GM12891 (cell line): ENCODE measurements at regions not wholly inside any gene's neighbourhood (a gene's known extent, or its start where the extent isn't known, plus 50 kb on each side); places are given as distances from the start of the nearest gene placed in this dataset.

ENCODE experiments used
- PAX5 ChIP-seq: IDR thresholded peaks from 2 replicates; pipeline ENCODE4 v1.6.1; 2011; ENCODE audit warnings: low read length, moderate library complexity, mild to moderate bottlenecking; ENCODE audit not compliant: insufficient read depth, severe bottlenecking
- POLR2A ChIP-seq: IDR thresholded peaks from 2 replicates; pipeline ENCODE4 v1.6.1; 2011; ENCODE audit warnings: low read depth, low read length, control low read depth
- POLR2AphosphoS5 ChIP-seq: IDR thresholded peaks from 2 replicates; pipeline ENCODE4 v1.6.1; 2011; ENCODE audit warnings: low read depth, low read length, control low read depth
- POU2F2 ChIP-seq: IDR thresholded peaks from 2 replicates; pipeline ENCODE4 v1.6.1; 2011; ENCODE audit warnings: low read depth, mild to moderate bottlenecking, control low read depth, low read length, moderate library complexity
- SPI1 ChIP-seq: IDR thresholded peaks from 2 replicates; pipeline ENCODE4 v1.6.1; 2011; ENCODE audit warnings: low read depth, low read length, control low read depth
- TAF1 ChIP-seq: IDR thresholded peaks from 2 replicates; pipeline ENCODE4 v1.6.1; 2011; ENCODE audit warnings: low read depth, low read length, control low read depth

DNA sequence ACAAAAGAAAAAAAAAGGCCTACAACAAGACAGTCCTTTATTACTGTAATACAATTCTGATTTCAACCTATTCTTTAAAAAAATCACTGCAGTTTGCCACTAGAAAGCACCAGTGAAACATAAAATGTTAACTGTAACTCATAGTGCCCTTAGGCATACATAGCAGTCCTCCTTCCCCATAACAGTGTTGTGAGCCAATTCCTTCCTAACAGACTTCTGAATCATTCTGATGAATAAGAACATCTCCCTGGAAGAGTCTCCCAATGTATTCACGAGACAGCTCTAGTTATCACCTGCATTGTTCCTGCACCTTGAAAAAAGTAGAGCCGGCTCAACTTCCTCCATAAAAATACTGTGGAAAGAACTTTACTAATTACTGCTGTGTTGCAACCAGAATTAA lies 213.6 kb upstream of the FSCB start:
- TF ChIP-seq POLR2A (no peak), TAF1 (no peak), POLR2AphosphoS5 (no peak), POU2F2 (no peak), SPI1 (no peak), PAX5 (no peak)
